Stomach (tissue), 8 donors: ENCODE measurements at regions not wholly inside any gene's neighbourhood (a gene's known extent, or its start where the extent isn't known, plus 50 kb on each side); places are given as distances from the start of the nearest gene placed in this dataset.

Experiments
- DNase-seq, 2 donors: peaks; one replicate each; pipeline versions ENCODE4 v3.0.0 to v3.0.0-alpha.2; 2013 to 2019
- H3K27ac ChIP-seq, 5 donors: fragments of 200-600 bp in 4 of 5; sonication (generic) in 4 of 5; one replicate each; pipeline ENCODE4 v1.5.1; 2013 to 2019; ENCODE audit warnings: mild to moderate bottlenecking in 1 of 5, moderate library complexity in 1 of 5
- H3K27me3 ChIP-seq, 3 donors: fragments of 200-600 bp; sonication (generic); one replicate each; pipeline ENCODE4 v1.5.1; 2017 to 2019; ENCODE audit warnings: mixed run types in 1 of 3
- H3K36me3 ChIP-seq, 4 donors: fragments of 200-600 bp; sonication (generic); 1 replicate in 3 of 4; 2 replicates in 1 of 4; pipeline ENCODE4 v1.5.1; 2016 to 2019
- H3K4me1 ChIP-seq, 4 donors: fragments of 200-600 bp; sonication (generic); one replicate each; pipeline ENCODE4 v1.5.1; 2016 to 2019
- H3K4me3 ChIP-seq, 4 donors: fragments of 200-600 bp; sonication (generic) in 3 of 4; one replicate each; pipeline ENCODE4 v1.5.1; 2016 to 2019; ENCODE audit warnings: mild to moderate bottlenecking in 1 of 4
- H3K9me3 ChIP-seq, 4 donors: fragments of 200-600 bp; sonication (generic); one replicate each; pipeline ENCODE4 v1.5.1; 2016 to 2019
- CTCF ChIP-seq, 7 experiments: fragments of 450-650 bp in 4 of 7; fragments of 200-600 bp in 3 of 7; sonication (generic) in 3 of 7; IDR thresholded peaks; one replicate each; pipeline ENCODE4 v1.5.1; 2016 to 2019; ENCODE audit warnings: antibody characterized with exemption in 7 of 7, control low read depth in 2 of 7, mild to moderate bottlenecking in 1 of 7
- EP300 ChIP-seq: sonication (generic); formaldehyde crosslinking; IDR thresholded peaks from one replicate; pipeline ENCODE4 v1.6.1; 2017; ENCODE audit warnings: antibody characterized with exemption
- POLR2A ChIP-seq, 4 donors: fragments of 450-650 bp; IDR thresholded peaks; one replicate each; pipeline ENCODE4 v1.6.1; 2016; ENCODE audit warnings: antibody characterized with exemption in 4 of 4, control low read depth in 2 of 4, mild to moderate bottlenecking in 1 of 4, moderate library complexity in 1 of 4
- POLR2AphosphoS5 ChIP-seq, 3 donors: sonication (generic); formaldehyde crosslinking; IDR thresholded peaks; one replicate each; pipeline ENCODE4 v1.6.1; 2016; ENCODE audit warnings: antibody characterized with exemption in 3 of 3
- WGBS, 5 donors: extraction: QIAGEN DNeasy Blood & Tissue Kit in 3 of 5; methylation state at CpG; one replicate each; pipeline versions ENCODE4 v1.1.5 to v1.1.7; 2013 to 2018; 5-methylcytosine and 5-hydroxymethylcytosine counted together
- intact Hi-C: fragments of 100-400 bp; cut with DNase I; formaldehyde crosslinking; loops from one replicate; pipeline ENCODE4 v1.15.1; 2023; ENCODE audit warnings: low total_unique reads
- donor health status: healthy with polysubstance abuse.
- donor health status: Bipolar disorder and iron deficiency.
- donor health status: healthy.

- no peak for TF ChIP-seq POLR2AphosphoS5 (IDR thresholded peaks at IDR 0.05)
- TF ChIP-seq POLR2A (IDR thresholded peaks at IDR 0.05): no peak
- TF ChIP-seq EP300: no peak
- no peak for TF ChIP-seq CTCF (IDR thresholded peaks at IDR 0.05)
- 60 to 73% (median 62%) methylated on average over 13 of the region's 13 CpGs for WGBS, 5 donors
- no peaks in the 10 kb centered on the region for H3K36me3 ChIP-seq
- H3K4me1 ChIP-seq: no peaks in the 10 kb centered on the region
- no peak overlapping the region for H3K27ac ChIP-seq
- H3K27me3 ChIP-seq: peaks cover 0 to 7% (median 0%) of the 10 kb centered on the region in 3 donors
- DNase-seq: no peak
- intact Hi-C loops: no loop called here
- H3K9me3 ChIP-seq: no peaks in the 10 kb centered on the region
- no peak overlapping the region for H3K4me3 ChIP-seq
Observed at GRCh38 chr10:10515479-10516204, 502.0 kb upstream of the CELF2 start.

- 59 to 69% (median 68%) methylated on average over 8 of the region's 8 CpGs for WGBS, 5 donors
- H3K36me3 ChIP-seq: no peaks in the 10 kb centered on the region
- intact Hi-C loops: no loop called here
- no peak overlapping the region for H3K27ac ChIP-seq
- DNase-seq: no peak
- H3K27me3 ChIP-seq: peaks cover 0 to 7% (median 0%) of the 10 kb centered on the region in 3 donors
- H3K4me3 ChIP-seq: no peak overlapping the region
- TF ChIP-seq CTCF (IDR thresholded peaks at IDR 0.05) (no peak), POLR2A (IDR thresholded peaks at IDR 0.05) (no peak), EP300 (no peak), POLR2AphosphoS5 (IDR thresholded peaks at IDR 0.05) (no peak)
- no peaks in the 10 kb centered on the region for H3K9me3 ChIP-seq
- H3K4me1 ChIP-seq: no peaks in the 10 kb centered on the region
Observed at GRCh38 chr10:10516346-10517130, 501.1 kb upstream of the CELF2 start.

GRCh38 chr10:10517866-10518265, 499.8 kb upstream of the CELF2 start:
- 50 to 63% (median 55%) methylated on average over 4 of the region's 4 CpGs for WGBS, 5 donors
- intact Hi-C loops: no loop called here
- Histone ChIP-seq H3K27ac (no peak overlapping the region), H3K4me3 (no peak overlapping the region), H3K36me3 (no peaks in the 10 kb centered on the region), H3K4me1 (no peaks in the 10 kb centered on the region), H3K27me3 (peaks cover 0 to 10% (median 0%) of the 10 kb centered on the region in 3 donors), H3K9me3 (no peaks in the 10 kb centered on the region)
- TF ChIP-seq EP300 (no peak), POLR2A (IDR thresholded peaks at IDR 0.05) (no peak), CTCF (IDR thresholded peaks at IDR 0.05) (no peak), POLR2AphosphoS5 (IDR thresholded peaks at IDR 0.05) (no peak)
- no peak for DNase-seq

GRCh38 chr10:10519674-10520073, 498.0 kb upstream of the CELF2 start:
- WGBS, 5 donors: 84 to 88% (median 86%) methylated on average over 2 to 3 of the region's 3 CpGs
- TF ChIP-seq CTCF (IDR thresholded peaks at IDR 0.05) (no peak), POLR2AphosphoS5 (IDR thresholded peaks at IDR 0.05) (no peak), EP300 (no peak), POLR2A (IDR thresholded peaks at IDR 0.05) (no peak)
- H3K9me3 ChIP-seq: no peaks in the 10 kb centered on the region

More at GRCh38 chr10:10519674-10520073, 498.0 kb upstream of the CELF2 start:
- no peak for DNase-seq
- intact Hi-C loops: no loop called here
- Histone ChIP-seq H3K27me3 (peaks cover 0 to 10% (median 0%) of the 10 kb centered on the region in 3 donors), H3K4me1 (no peaks in the 10 kb centered on the region), H3K4me3 (no peak overlapping the region), H3K36me3 (no peaks in the 10 kb centered on the region), H3K27ac (no peak overlapping the region)
